ENCODE measurements at regions not wholly inside any gene's neighbourhood (a gene's known extent, or its start where the extent isn't known, plus 50 kb on each side); places are given as distances from the start of the nearest gene placed in this dataset.

GRCh38 chr6:16947375-16948015 is 154.4 kb upstream of the STMND1 start:
- Histone ChIP-seq H3K27me3 (no peaks in the 10 kb centered on the region), H3K9me3 (replicated peaks in 1 of 3) (no peaks in the 10 kb centered on the region), H3K4me1 (replicated peaks in 1 of 2) (no peaks in the 10 kb centered on the region), H3K36me3 (replicated peaks in 1 of 2) (no peaks in the 10 kb centered on the region), H3K4me3 (no peak overlapping the region), H3K27ac (peak overlapping the region in 2 of 5 donors; percentile 63 to 73)
- 3 to 13% (median 8%) methylated on average over 4 of the region's 4 CpGs for WGBS, 4 donors
- peak in 2 of 6 experiments; percentile 23 to 34 for TF ChIP-seq CTCF (IDR thresholded peaks at IDR 0.05)
- peak in 1 of 2 donors; percentile 33 for TF ChIP-seq POLR2A (IDR thresholded peaks at IDR 0.05)
- intact Hi-C loops (cut with DNase I) = no loop called here
- peak; percentile 62 to 88 (median 77) for DNase-seq

- no peak for DNase-seq
- TF ChIP-seq CTCF (IDR thresholded peaks at IDR 0.05) (no peak), POLR2A (IDR thresholded peaks at IDR 0.05) (no peak)
- H3K36me3 ChIP-seq (replicated peaks in 1 of 2) = no peaks in the 10 kb centered on the region
- no peaks in the 10 kb centered on the region for H3K4me1 ChIP-seq (replicated peaks in 1 of 2)
- no peak overlapping the region for H3K27ac ChIP-seq
- intact Hi-C loops (cut with DNase I) = no loop called here
- WGBS, 4 donors = 86 to 93% (median 91%) methylated on average over 3 of the region's 3 CpGs
- no peaks in the 10 kb centered on the region for H3K27me3 ChIP-seq
- no peak overlapping the region for H3K4me3 ChIP-seq
- no peaks in the 10 kb centered on the region for H3K9me3 ChIP-seq (replicated peaks in 1 of 3)
Observed at GRCh38 chr6:16944596-16944995, 157.3 kb upstream of the STMND1 start.

- H3K4me3 ChIP-seq = no peak overlapping the region
- DNase-seq = no peak
- no peaks in the 10 kb centered on the region for H3K9me3 ChIP-seq (replicated peaks in 1 of 3)
- intact Hi-C loops (cut with DNase I) = no loop called here
- WGBS, 4 donors = 65 to 82% (median 69%) methylated on average over 5 of the region's 5 CpGs
- no peaks in the 10 kb centered on the region for H3K4me1 ChIP-seq (replicated peaks in 1 of 2)
- H3K27ac ChIP-seq = no peak overlapping the region
- no peaks in the 10 kb centered on the region for H3K36me3 ChIP-seq (replicated peaks in 1 of 2)
- no peaks in the 10 kb centered on the region for H3K27me3 ChIP-seq
- TF ChIP-seq POLR2A (IDR thresholded peaks at IDR 0.05) (no peak), CTCF (IDR thresholded peaks at IDR 0.05) (no peak)
Observed at GRCh38 chr6:16939839-16940238, 162.0 kb upstream of the STMND1 start.

GRCh38 chr6:16939351-16939750 is 162.5 kb upstream of the STMND1 start:
- no peaks in the 10 kb centered on the region for H3K27me3 ChIP-seq
- TF ChIP-seq POLR2A (IDR thresholded peaks at IDR 0.05) (no peak), CTCF (IDR thresholded peaks at IDR 0.05) (no peak)
- intact Hi-C loops (cut with DNase I) = no loop called here
- H3K36me3 ChIP-seq (replicated peaks in 1 of 2) = no peaks in the 10 kb centered on the region
- DNase-seq = no peak
- no peak overlapping the region for H3K27ac ChIP-seq
- no peak overlapping the region for H3K4me3 ChIP-seq
- no peaks in the 10 kb centered on the region for H3K9me3 ChIP-seq (replicated peaks in 1 of 3)
- WGBS, 4 donors = 76 to 89% (median 83%) methylated on average over 7 of the region's 7 CpGs
- H3K4me1 ChIP-seq (replicated peaks in 1 of 2) = no peaks in the 10 kb centered on the region

Data from adrenal gland (tissue), 9 donors.